MM.1S (cell line): ENCODE measurements at regions not wholly inside any gene's neighbourhood (a gene's known extent, or its start where the extent isn't known, plus 50 kb on each side); places are given as distances from the start of the nearest gene placed in this dataset.

Source experiments
- DNase-seq: peaks from one replicate; pipeline ENCODE4 v3.0.0-alpha.2; 2015
- H2AFZ ChIP-seq: fragments of 300-600 bp; sonication (generic); 2 replicates; pipeline ENCODE4 v1.6.0; 2016; ENCODE audit warnings: antibody characterized with exemption, low read length
- H3F3A ChIP-seq: fragments of 300-600 bp; sonication (generic); 2 replicates; pipeline ENCODE4 v1.6.1; 2016; ENCODE audit warnings: mild to moderate bottlenecking, antibody characterized with exemption, low read length, moderate library complexity, mixed read lengths; ENCODE audit not compliant: insufficient read depth
- H3K27ac ChIP-seq: fragments of 300-600 bp; sonication (generic); 2 replicates; pipeline ENCODE4 v1.5.1; 2016; ENCODE audit warnings: mild to moderate bottlenecking, low read length
- H3K27me3 ChIP-seq: fragments of 300-600 bp; sonication (generic); replicated peaks from 2 replicates; pipeline ENCODE4 v1.6.0; 2016; ENCODE audit warnings: low read length; ENCODE audit not compliant: insufficient read depth
- H3K36me3 ChIP-seq: fragments of 300-600 bp; sonication (generic); replicated peaks from 2 replicates; pipeline ENCODE4 v1.6.1; 2016; ENCODE audit warnings: mild to moderate bottlenecking, low read length, mixed read lengths; ENCODE audit not compliant: insufficient read depth
- H3K4me1 ChIP-seq: fragments of 300-600 bp; sonication (generic); 2 replicates; pipeline ENCODE4 v1.6.1; 2016; ENCODE audit warnings: low read length, mixed read lengths
- H3K4me2 ChIP-seq: fragments of 300-600 bp; sonication (generic); 2 replicates; pipeline ENCODE4 v1.6.0; 2016; ENCODE audit warnings: low read depth, low read length
- H3K4me3 ChIP-seq: fragments of 300-600 bp; sonication (generic); 2 replicates; pipeline ENCODE4 v1.5.1; 2016; ENCODE audit warnings: low read length, mixed read lengths
- H3K79me2 ChIP-seq: fragments of 300-600 bp; sonication (generic); 2 replicates; pipeline ENCODE4 v1.6.1; 2016; ENCODE audit warnings: mixed run types, low read length, mixed read lengths
- H3K9ac ChIP-seq: fragments of 300-600 bp; sonication (generic); 2 replicates; pipeline ENCODE4 v1.6.1; 2016; ENCODE audit warnings: low read length, mixed read lengths
- H3K9me2 ChIP-seq: fragments of 300-600 bp; sonication (generic); replicated peaks from 2 replicates; pipeline ENCODE4 v1.6.1; 2016; ENCODE audit warnings: mild to moderate bottlenecking, low read length, mixed read lengths; ENCODE audit not compliant: insufficient read depth
- H3K9me3 ChIP-seq: fragments of 300-600 bp; sonication (generic); replicated peaks from 2 replicates; pipeline ENCODE4 v1.6.1; 2016; ENCODE audit warnings: mild to moderate bottlenecking, low read length, mixed read lengths; ENCODE audit not compliant: insufficient read depth
- H4K20me1 ChIP-seq: fragments of 300-600 bp; sonication (generic); 2 replicates; pipeline ENCODE4 v1.6.1; 2016; ENCODE audit warnings: mild to moderate bottlenecking, low read length, moderate library complexity, mixed read lengths; ENCODE audit not compliant: insufficient read depth
- EZH2 ChIP-seq: fragments of 300-600 bp; sonication (generic); optimal IDR thresholded peaks from 2 replicates; pipeline ENCODE3; 2017; ENCODE audit warnings: low read depth, mild to moderate bottlenecking, antibody characterized with exemption, low read length, mixed read lengths
- EZH2phosphoT487 ChIP-seq: fragments of 300-600 bp; sonication (generic); IDR thresholded peaks from 2 replicates; pipeline ENCODE4 v1.6.1; 2018; ENCODE audit warnings: antibody characterized with exemption, low read length
- TF ChIP-seq, protein P1 (sequence below): fragments of 300-600 bp; sonication (generic); IDR thresholded peaks from 2 replicates; pipeline ENCODE4 v1.5.1; 2016; ENCODE audit warnings: antibody characterized with exemption, low read length, mixed read lengths

DNA sequence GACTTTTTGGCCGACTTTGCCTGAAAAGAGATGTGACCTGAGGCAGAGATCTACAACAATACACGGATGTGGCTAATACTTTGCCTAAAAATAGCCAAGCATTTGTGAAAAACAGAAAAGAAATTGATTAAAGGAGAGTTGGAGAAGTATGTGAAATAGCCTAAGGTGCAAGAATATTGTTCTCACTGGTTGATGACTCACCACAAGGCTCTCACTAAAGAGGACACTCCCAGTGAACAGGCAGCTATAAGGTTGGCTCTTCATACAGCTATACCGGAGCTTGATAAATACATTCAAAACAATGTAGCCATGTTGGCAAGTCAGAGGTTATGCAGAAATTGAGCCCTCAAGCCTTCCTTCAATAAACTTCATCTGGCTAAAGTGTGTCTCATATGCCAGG, 317.2 kb upstream of the GRAMD2B start:
- no peaks in the 10 kb centered on the region for H3K36me3 ChIP-seq
- no peaks in the 10 kb centered on the region for H3F3A ChIP-seq
- peaks cover 19% of the 10 kb centered on the region for H3K4me1 ChIP-seq
- H3K27ac ChIP-seq = no peak overlapping the region
- no peaks in the 10 kb centered on the region for H3K27me3 ChIP-seq
- no peaks in the 10 kb centered on the region for H3K79me2 ChIP-seq
- no peaks in the 10 kb centered on the region for H3K9me3 ChIP-seq
- no peak overlapping the region for H2AFZ ChIP-seq
- no peak overlapping the region for H3K9ac ChIP-seq
- no peak for DNase-seq
- no peak overlapping the region for H3K4me2 ChIP-seq
- TF ChIP-seq, protein P1, sequence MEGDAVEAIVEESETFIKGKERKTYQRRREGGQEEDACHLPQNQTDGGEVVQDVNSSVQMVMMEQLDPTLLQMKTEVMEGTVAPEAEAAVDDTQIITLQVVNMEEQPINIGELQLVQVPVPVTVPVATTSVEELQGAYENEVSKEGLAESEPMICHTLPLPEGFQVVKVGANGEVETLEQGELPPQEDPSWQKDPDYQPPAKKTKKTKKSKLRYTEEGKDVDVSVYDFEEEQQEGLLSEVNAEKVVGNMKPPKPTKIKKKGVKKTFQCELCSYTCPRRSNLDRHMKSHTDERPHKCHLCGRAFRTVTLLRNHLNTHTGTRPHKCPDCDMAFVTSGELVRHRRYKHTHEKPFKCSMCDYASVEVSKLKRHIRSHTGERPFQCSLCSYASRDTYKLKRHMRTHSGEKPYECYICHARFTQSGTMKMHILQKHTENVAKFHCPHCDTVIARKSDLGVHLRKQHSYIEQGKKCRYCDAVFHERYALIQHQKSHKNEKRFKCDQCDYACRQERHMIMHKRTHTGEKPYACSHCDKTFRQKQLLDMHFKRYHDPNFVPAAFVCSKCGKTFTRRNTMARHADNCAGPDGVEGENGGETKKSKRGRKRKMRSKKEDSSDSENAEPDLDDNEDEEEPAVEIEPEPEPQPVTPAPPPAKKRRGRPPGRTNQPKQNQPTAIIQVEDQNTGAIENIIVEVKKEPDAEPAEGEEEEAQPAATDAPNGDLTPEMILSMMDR = no peak
- TF ChIP-seq EZH2 (no peak), EZH2phosphoT487 (no peak)
- H3K9me2 ChIP-seq = no peaks in the 10 kb centered on the region
- no peaks in the 10 kb centered on the region for H4K20me1 ChIP-seq
- no peak overlapping the region for H3K4me3 ChIP-seq

DNA sequence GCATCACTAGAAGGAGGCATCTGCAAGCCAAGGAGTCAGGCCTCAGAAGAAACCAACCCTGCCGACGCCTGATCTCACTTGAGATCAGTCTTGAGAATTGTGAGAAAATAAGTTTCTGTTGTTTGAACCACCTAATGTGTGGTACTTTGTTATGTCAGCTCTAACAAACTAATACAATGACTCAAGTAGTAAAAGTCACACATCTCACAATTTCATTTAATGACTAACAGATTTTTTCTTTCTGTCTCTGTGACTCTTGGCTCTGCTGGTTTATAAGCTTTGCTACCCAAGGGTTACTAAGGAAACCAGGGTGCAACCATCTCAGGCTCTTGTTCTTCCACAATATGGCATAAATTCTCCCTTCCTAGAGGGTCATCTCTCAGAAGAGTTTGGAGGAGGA, 315.8 kb upstream of the GRAMD2B start:
- Histone ChIP-seq H3K4me2 (no peak overlapping the region), H3K9me2 (no peaks in the 10 kb centered on the region), H3F3A (no peaks in the 10 kb centered on the region), H3K4me1 (peaks cover 19% of the 10 kb centered on the region), H3K4me3 (no peak overlapping the region), H2AFZ (no peak overlapping the region), H3K9me3 (no peaks in the 10 kb centered on the region), H4K20me1 (no peaks in the 10 kb centered on the region), H3K9ac (no peak overlapping the region), H3K36me3 (no peaks in the 10 kb centered on the region), H3K27me3 (no peaks in the 10 kb centered on the region), H3K79me2 (no peaks in the 10 kb centered on the region), H3K27ac (no peak overlapping the region)
- no peak for DNase-seq
- TF ChIP-seq EZH2phosphoT487 (no peak), EZH2 (no peak)
- TF ChIP-seq, protein P1 = no peak

GRCh38 chr5:126108470-126108869, 314.7 kb upstream of the GRAMD2B start:
- H3K36me3 ChIP-seq = no peaks in the 10 kb centered on the region
- H3K9me2 ChIP-seq = no peaks in the 10 kb centered on the region
- H3K4me2 ChIP-seq = no peak overlapping the region
- H3K4me3 ChIP-seq = no peak overlapping the region
- DNase-seq = no peak
- TF ChIP-seq EZH2 (no peak), EZH2phosphoT487 (no peak)
- TF ChIP-seq, protein P1 = no peak
- H3K9me3 ChIP-seq = no peaks in the 10 kb centered on the region
- no peaks in the 10 kb centered on the region for H4K20me1 ChIP-seq
- H3K27ac ChIP-seq = no peak overlapping the region
- H3K27me3 ChIP-seq = no peaks in the 10 kb centered on the region
- no peak overlapping the region for H3K9ac ChIP-seq
- no peaks in the 10 kb centered on the region for H3F3A ChIP-seq
- peaks cover 14% of the 10 kb centered on the region for H3K4me1 ChIP-seq
- no peaks in the 10 kb centered on the region for H3K79me2 ChIP-seq
- H2AFZ ChIP-seq = no peak overlapping the region
